H1 (cell line): ENCODE measurements at regions not wholly inside any gene's neighbourhood (a gene's known extent, or its start where the extent isn't known, plus 50 kb on each side); places are given as distances from the start of the nearest gene placed in this dataset.

Experiments used
- CTCF ChIA-PET: fragments of 300-600 bp; sonication (Branson Sonifier 250); formaldehyde crosslinking; loops from one replicate; lab custom pipeline; 2021; ENCODE audit not compliant: partially characterized antibody; lab: Charles Lee
- POLR2A ChIA-PET: fragments of 300-600 bp; sonication (Branson Sonifier 250); formaldehyde crosslinking; loops from one replicate; lab custom pipeline; 2021; ENCODE audit warnings: inconsistent platforms; ENCODE audit not compliant: partially characterized antibody; lab: Charles Lee
- DNase-seq, 2 experiments: peaks; one replicate each; pipeline versions ENCODE4 v3.0.0 to v3.0.0-alpha.2; 2010 to 2022; ENCODE audit warnings: low spot score in 2 of 2, low read depth in 1 of 2, mixed read lengths in 1 of 2
- FAIRE-seq: peaks from 2 replicates; lab custom pipeline; 2011; peaks lifted over from hg19 to GRCh38; lab: Jason Lieb, UNC
- H2AFZ ChIP-seq: 2 replicates; pipeline ENCODE4 v1.8.1; 2012; ENCODE audit warnings: low read length, inconsistent platforms
- H2AK5ac ChIP-seq: 2 replicates; pipeline ENCODE4 v1.6.1; 2013; ENCODE audit warnings: low read depth, low read length
- H2BK120ac ChIP-seq: replicated peaks from 2 replicates; pipeline ENCODE3; 2013; ENCODE audit warnings: low read depth, low read length, inconsistent platforms
- H2BK12ac ChIP-seq: 2 replicates; pipeline ENCODE4 v1.6.1; 2013; ENCODE audit warnings: low read depth, low read length
- H2BK15ac ChIP-seq: 2 replicates; pipeline ENCODE4 v1.6.1; 2013; ENCODE audit warnings: low read length
- H2BK20ac ChIP-seq: 2 replicates; pipeline ENCODE4 v1.6.1; 2013; ENCODE audit warnings: low read length
- H2BK5ac ChIP-seq: 2 replicates; pipeline ENCODE4 v1.6.1; 2013; ENCODE audit warnings: low read depth, low read length
- H3K14ac ChIP-seq: 2 replicates; pipeline ENCODE4 v1.6.1; 2013; ENCODE audit warnings: inconsistent platforms; ENCODE audit not compliant: insufficient read length
- H3K18ac ChIP-seq: 2 replicates; pipeline ENCODE4 v1.6.1; 2013; ENCODE audit warnings: low read length; ENCODE audit errors: extremely low read depth
- H3K23ac ChIP-seq: 2 replicates; pipeline ENCODE4 v1.6.1; 2013; ENCODE audit warnings: inconsistent platforms; ENCODE audit not compliant: insufficient read length
- H3K23me2 ChIP-seq: 2 replicates; pipeline ENCODE4 v1.6.1; 2013; ENCODE audit warnings: low read depth, low read length
- H3K27ac ChIP-seq: 2 replicates; pipeline ENCODE4 v1.6.1; 2011; ENCODE audit warnings: low read depth, low read length, inconsistent platforms
- H3K27me3 ChIP-seq, 4 experiments: replicated peaks in 1 of 4; 1 replicate in 1 of 4; 2 replicates in 3 of 4; pipeline versions ENCODE4 v1.6.1 to v1.8.1; 2011 to 2013; ENCODE audit warnings: low read length in 3 of 4, mild to moderate bottlenecking in 3 of 4, inconsistent platforms in 2 of 4, mixed read lengths in 2 of 4, moderate library complexity in 1 of 4; ENCODE audit not compliant: control insufficient read depth in 3 of 4, insufficient read depth in 3 of 4; ENCODE audit errors: extremely low read depth in 1 of 4
- H3K36me3 ChIP-seq, 4 experiments: 2 replicates each; pipeline versions ENCODE4 v1.6.1 to v1.8.1; 2011 to 2013; ENCODE audit warnings: mild to moderate bottlenecking in 4 of 4, low read length in 3 of 4, moderate library complexity in 2 of 4, control low read depth in 1 of 4, inconsistent platforms in 1 of 4; ENCODE audit not compliant: insufficient read depth in 4 of 4, control insufficient read depth in 2 of 4
- H3K4ac ChIP-seq: replicated peaks from 2 replicates; pipeline ENCODE3; 2013; ENCODE audit warnings: low read length, low read depth, mixed read lengths, inconsistent platforms; ENCODE audit not compliant: insufficient read length
- H3K4me1 ChIP-seq, 4 experiments: replicated peaks in 1 of 4; 1 replicate in 1 of 4; 2 replicates in 3 of 4; pipeline versions ENCODE4 v1.6.1 to v1.8.1; 2011 to 2013; ENCODE audit warnings: low read length in 3 of 4, inconsistent platforms in 2 of 4, mixed read lengths in 1 of 4; ENCODE audit not compliant: insufficient read depth in 4 of 4, control insufficient read depth in 3 of 4
- H3K4me2 ChIP-seq, 2 experiments: 2 replicates each; pipeline versions ENCODE4 v1.6.1 to v1.8.1; 2011 to 2013; ENCODE audit warnings: low read depth in 2 of 2, low read length in 2 of 2, control low read depth in 1 of 2, inconsistent platforms in 1 of 2, mild to moderate bottlenecking in 1 of 2; ENCODE audit not compliant: insufficient read depth in 1 of 2
- H3K4me3 ChIP-seq, 4 experiments: fragments of 200-600, 300-600 bp in 1 of 4; sonication (generic), shearing (Covaris generic), sonication (Bioruptor Twin) in 1 of 4; 2 replicates each; pipeline versions ENCODE4 v1.5.1 to v1.8.1; 2011 to 2016; ENCODE audit warnings: low read length in 4 of 4, low read depth in 3 of 4, control low read depth in 2 of 4, inconsistent platforms in 2 of 4, mild to moderate bottlenecking in 2 of 4, mixed read lengths in 1 of 4, moderate library complexity in 1 of 4; ENCODE audit not compliant: insufficient read depth in 2 of 4; ENCODE audit errors: extremely low read depth in 1 of 4
- H3K56ac ChIP-seq: replicated peaks from 2 replicates; pipeline ENCODE3; 2013; ENCODE audit warnings: low read depth, mild to moderate bottlenecking, mixed read lengths, low read length, inconsistent platforms; ENCODE audit not compliant: insufficient read length
- H3K79me1 ChIP-seq: 2 replicates; pipeline ENCODE4 v1.6.1; 2013; ENCODE audit warnings: low read depth, low read length, control low read depth
- H3K79me2 ChIP-seq, 2 experiments: 2 replicates each; pipeline versions ENCODE4 v1.6.1 to v1.8.1; 2012 to 2013; ENCODE audit warnings: low read length in 2 of 2, mild to moderate bottlenecking in 2 of 2, inconsistent platforms in 1 of 2; ENCODE audit not compliant: insufficient read depth in 2 of 2, control insufficient read depth in 1 of 2
- H3K9ac ChIP-seq, 4 experiments: replicated peaks in 1 of 4; 1 replicate in 1 of 4; 2 replicates in 3 of 4; pipeline versions ENCODE4 v1.6.1 to v1.8.1; 2011 to 2013; ENCODE audit warnings: low read depth in 3 of 4, low read length in 3 of 4, control low read depth in 2 of 4, mild to moderate bottlenecking in 2 of 4, moderate library complexity in 2 of 4, inconsistent platforms in 1 of 4; ENCODE audit errors: extremely low read depth in 1 of 4
- H3K9me3 ChIP-seq, 2 experiments: 2 replicates each; pipeline versions ENCODE4 v1.6.1 to v1.8.1; 2012 to 2013; ENCODE audit warnings: mild to moderate bottlenecking in 2 of 2, moderate library complexity in 2 of 2, control low read depth in 1 of 2, inconsistent platforms in 1 of 2, low read depth in 1 of 2, low read length in 1 of 2, mixed read lengths in 1 of 2; ENCODE audit not compliant: insufficient read depth in 2 of 2
- H4K20me1 ChIP-seq, 2 experiments: replicated peaks in 1 of 2; 2 replicates each; pipeline versions ENCODE3 to v1.8.1; 2011 to 2013; ENCODE audit warnings: inconsistent platforms in 2 of 2, low read length in 2 of 2, mild to moderate bottlenecking in 1 of 2; ENCODE audit not compliant: insufficient read depth in 2 of 2, control insufficient read depth in 1 of 2
- H4K5ac ChIP-seq: 2 replicates; pipeline ENCODE4 v1.6.1; 2013; ENCODE audit warnings: low read length, low read depth, mixed read lengths, inconsistent platforms; ENCODE audit not compliant: insufficient read length
- H4K8ac ChIP-seq: 2 replicates; pipeline ENCODE4 v1.8.0; 2013; ENCODE audit warnings: mild to moderate bottlenecking, moderate library complexity, low read length, inconsistent platforms; ENCODE audit not compliant: insufficient read depth; ENCODE audit errors: extremely low read depth
- H4K91ac ChIP-seq: replicated peaks from 2 replicates; pipeline ENCODE3; 2013; ENCODE audit warnings: low read length, mixed read lengths, inconsistent platforms; ENCODE audit not compliant: insufficient read length
- BACH1 ChIP-seq: IDR thresholded peaks from 2 replicates; pipeline ENCODE4 v1.6.1; 2012; ENCODE audit warnings: low read length, improper control_type of control experiment
- EZH2 ChIP-seq: fragments of 200-600 bp; sonication (generic); IDR thresholded peaks from 2 replicates; pipeline ENCODE4 v1.7.1; 2012; ENCODE audit warnings: low read depth, mild to moderate bottlenecking, moderate library complexity, low read length, inconsistent platforms; ENCODE audit not compliant: severe bottlenecking
- JUND ChIP-seq: IDR thresholded peaks from 2 replicates; pipeline ENCODE4 v1.6.1; 2011; ENCODE audit warnings: mild to moderate bottlenecking, improper control_type of control experiment, low read length
- SP1 ChIP-seq: IDR thresholded peaks from 2 replicates; pipeline ENCODE4 v1.6.1; 2011; ENCODE audit warnings: low read depth, low read length
- TBP ChIP-seq: IDR thresholded peaks from 2 replicates; pipeline ENCODE4 v1.6.1; 2011; ENCODE audit warnings: low read depth, low read length, improper control_type of control experiment
- TF ChIP-seq, protein P1 (sequence below): IDR thresholded peaks from 2 replicates; pipeline ENCODE4 v1.6.1; 2012; ENCODE audit warnings: inconsistent platforms

DNA sequence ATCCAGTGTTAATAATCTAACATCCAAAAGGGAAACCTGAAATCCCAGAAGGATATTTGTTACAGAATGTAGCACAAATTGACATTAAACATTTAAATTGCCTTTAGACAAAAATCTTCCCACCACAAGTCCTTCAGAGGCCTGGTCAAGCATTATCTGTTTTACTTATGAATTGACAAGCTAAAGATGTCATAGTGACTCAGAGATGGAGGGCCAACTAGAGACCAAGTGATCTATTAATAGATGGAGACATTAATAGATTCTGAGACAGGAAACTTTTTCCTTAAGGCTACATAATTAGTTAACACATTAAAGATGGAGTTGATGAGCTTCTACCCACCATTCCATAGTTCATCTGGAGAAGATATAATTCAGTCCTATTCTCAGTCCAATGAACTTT, 526.2 kb downstream of the IRS1 start:
- Histone ChIP-seq H3K23ac (no peak overlapping the region), H2BK120ac (no peak overlapping the region), H4K91ac (no peak overlapping the region), H2BK5ac (no peak overlapping the region), H2AK5ac (no peak overlapping the region), H3K79me1 (no peaks in the 10 kb centered on the region), H3K9me3 (no peaks in the 10 kb centered on the region), H3K4me1 (no peaks in the 10 kb centered on the region), H3K27ac (no peak overlapping the region), H2BK15ac (no peak overlapping the region), H3K23me2 (no peaks in the 10 kb centered on the region; the same call in 1 of the 2 replicates), H2BK20ac (no peak overlapping the region), H2BK12ac (no peak overlapping the region), H3K4me3 (no peak overlapping the region), H4K20me1 (no peaks in the 10 kb centered on the region), H2AFZ (no peak overlapping the region), H3K9ac (no peak overlapping the region), H3K56ac (no peak overlapping the region), H3K18ac (no peak overlapping the region), H4K5ac (no peak overlapping the region), H3K36me3 (no peaks in the 10 kb centered on the region), H3K14ac (no peak overlapping the region), H3K79me2 (no peaks in the 10 kb centered on the region), H3K4ac (no peak overlapping the region), H3K27me3 (no peaks in the 10 kb centered on the region), H3K4me2 (no peak overlapping the region), H4K8ac (no peak overlapping the region)
- DNase-seq = no peak
- ChIA-PET CTCF (interaction anchor here (1.3 kb wide), 1 partner anchor 15 kb away, joined by 4 read pairs; no protein-coding TSS in a partner anchor), POLR2A (no interaction called here)
- no peak for FAIRE-seq
- TF ChIP-seq EZH2 (no peak), SP1 (no peak), TBP (no peak), JUND (no peak), BACH1 (no peak)
- TF ChIP-seq, protein P1, sequence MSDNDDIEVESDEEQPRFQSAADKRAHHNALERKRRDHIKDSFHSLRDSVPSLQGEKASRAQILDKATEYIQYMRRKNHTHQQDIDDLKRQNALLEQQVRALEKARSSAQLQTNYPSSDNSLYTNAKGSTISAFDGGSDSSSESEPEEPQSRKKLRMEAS = no peak
